K562 (cell line): ENCODE measurements at regions not wholly inside any gene's neighbourhood (a gene's known extent, or its start where the extent isn't known, plus 50 kb on each side); places are given as distances from the start of the nearest gene placed in this dataset.

Experiments
- CBFA2T2 ChIP-seq: fragments of 450-650 bp; conservative IDR thresholded peaks from 2 replicates; pipeline ENCODE4 v1.6.1; 2017; ENCODE audit warnings: mild to moderate bottlenecking
- CCNT2 ChIP-seq: IDR thresholded peaks from 2 replicates; pipeline ENCODE4 v1.6.1; 2011; ENCODE audit warnings: borderline replicate concordance, low read depth, mild to moderate bottlenecking, moderate library complexity, mixed read lengths, low read length; ENCODE audit not compliant: insufficient read length; ENCODE audit errors: extremely low read depth
- ETV5 ChIP-seq: sonication (generic); formaldehyde crosslinking; IDR thresholded peaks from 2 replicates; pipeline ENCODE4 v1.4.0; 2020; ENCODE audit warnings: low read depth, mild to moderate bottlenecking, missing genetic modification reagents
- L3MBTL2 ChIP-seq: fragments of 450-650 bp; IDR thresholded peaks from 2 replicates; pipeline ENCODE4 v1.6.1; 2016; ENCODE audit warnings: mild to moderate bottlenecking, moderate library complexity
- NFIC ChIP-seq: fragments of 450-650 bp; IDR thresholded peaks from 2 replicates; pipeline ENCODE4 v1.6.1; 2017; ENCODE audit warnings: mild to moderate bottlenecking, inconsistent platforms
- PHF21A ChIP-seq: fragments of 450-650 bp; IDR thresholded peaks from 2 replicates; pipeline ENCODE4 v1.6.1; 2017; ENCODE audit warnings: low read depth, borderline replicate concordance
- RBM17 ChIP-seq: fragments of 200-400 bp; formaldehyde crosslinking; IDR thresholded peaks from 2 replicates; pipeline ENCODE4 v1.6.1; 2017; ENCODE audit warnings: low read depth, mild to moderate bottlenecking, low read length, borderline replicate concordance
- SMARCA4 ChIP-seq: fragments of 450-650 bp; IDR thresholded peaks from 2 replicates; pipeline ENCODE4 v1.6.1; 2016
- TAL1 ChIP-seq: fragments of 450-650 bp; IDR thresholded peaks from 2 replicates; pipeline ENCODE4 v1.6.1; 2016; ENCODE audit warnings: mild to moderate bottlenecking
- TCF3 ChIP-seq: sonication (generic); formaldehyde crosslinking; IDR thresholded peaks from 2 replicates; pipeline ENCODE4 v1.4.0; 2020; ENCODE audit warnings: mild to moderate bottlenecking, missing genetic modification reagents
- ZNF124 ChIP-seq: sonication (generic); formaldehyde crosslinking; IDR thresholded peaks from 2 replicates; pipeline ENCODE4 v1.8.1; 2022; ENCODE audit warnings: missing genetic modification reagents
- ZNF589 ChIP-seq: fragments of 200-800 bp; sonication (Bioruptor generic); IDR thresholded peaks from 2 replicates; pipeline ENCODE4 v1.6.1; 2016; ENCODE audit warnings: low read depth, missing genetic modification characterization, missing compliant biosample characterization
- ZNF695 ChIP-seq: fragments of 450-650 bp; formaldehyde crosslinking; IDR thresholded peaks from 2 replicates; pipeline ENCODE4 v1.4.0; 2020; ENCODE audit warnings: mild to moderate bottlenecking, moderate library complexity
- TF ChIP-seq, protein P1 (sequence below): fragments of 450-650 bp; IDR thresholded peaks from 2 replicates; pipeline ENCODE4 v1.6.1; 2016; ENCODE audit warnings: antibody characterized with exemption
- TF ChIP-seq, protein P2 (sequence below): sonication (generic); formaldehyde crosslinking; IDR thresholded peaks from 2 replicates; pipeline ENCODE4 v1.4.0; 2020; ENCODE audit warnings: mild to moderate bottlenecking, missing genetic modification reagents
- TF ChIP-seq, protein P3 (sequence below), 2 experiments: IDR thresholded peaks; 2 replicates each; pipeline ENCODE4 v1.6.1; 2012; ENCODE audit warnings: improper control_type of control experiment in 2 of 2, low read depth in 2 of 2, low read length in 2 of 2, borderline replicate concordance in 1 of 2
- TF ChIP-seq, protein P4 (sequence below), 3 experiments: IDR thresholded peaks in 2 of 3; conservative IDR thresholded peaks in 1 of 3; 2 replicates each; pipeline ENCODE4 v1.5.1; 2011 to 2012; ENCODE audit warnings: low read length in 3 of 3, mild to moderate bottlenecking in 3 of 3, control low read depth in 2 of 3, improper control_type of control experiment in 1 of 3, inconsistent platforms in 1 of 3, low read depth in 1 of 3, mixed read lengths in 1 of 3, moderate library complexity in 1 of 3; ENCODE audit not compliant: insufficient read depth in 2 of 3

DNA sequence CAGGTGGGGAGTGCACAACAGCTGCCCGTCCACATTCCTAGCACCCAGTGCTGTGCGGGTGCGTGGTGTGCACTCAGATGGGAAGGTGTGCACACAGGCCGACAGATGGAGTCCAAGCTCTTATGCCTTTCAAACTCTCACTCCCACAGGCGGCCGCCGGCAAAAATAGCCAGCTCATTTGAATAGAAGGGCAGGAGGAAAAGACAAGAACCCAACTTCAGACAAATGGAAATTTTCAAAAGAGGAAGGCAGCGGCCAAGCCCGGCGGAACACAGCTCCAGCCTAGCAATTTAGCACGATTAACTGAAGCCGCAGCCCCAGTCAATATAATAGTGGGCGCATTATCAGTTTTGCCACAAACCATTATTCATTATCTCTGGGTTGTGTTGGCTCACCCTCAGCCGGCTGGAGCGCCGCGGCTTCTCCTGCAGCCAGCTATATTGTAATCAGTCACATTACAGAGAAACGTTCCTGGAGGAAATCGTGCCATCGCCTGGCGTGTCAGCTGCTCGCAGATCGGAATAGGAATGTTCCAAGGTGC is 103.9 kb upstream of the SEC14L1 start (continued):
- TF ChIP-seq RBM17 (no peak), SMARCA4 (0 out of 2 replicates have a peak, but pooled peaks have one; percentile 17), ZNF589 (CRISPR knock-in tag) (0 out of 2 replicates have a peak, but pooled peaks have one; percentile 36), NFIC (0 out of 2 replicates have a peak, but pooled peaks have one; percentile 16), PHF21A (no peak), ZNF695 (CRISPR knock-in tag) (no peak), TAL1 (peak; percentile 23; the same call in 1 of the 2 replicates), ETV5 (CRISPR knock-in tag) (0 out of 2 replicates have a peak, but pooled peaks have one; percentile 49), L3MBTL2 (0 out of 2 replicates have a peak, but pooled peaks have one; percentile 18), TCF3 (CRISPR knock-in tag) (peak; percentile 67), ZNF124 (CRISPR knock-in tag) (no peak), CCNT2 (peak; percentile 33), CBFA2T2 (peak; percentile 66; the same call in 1 of the 2 replicates)
- TF ChIP-seq, protein P1, sequence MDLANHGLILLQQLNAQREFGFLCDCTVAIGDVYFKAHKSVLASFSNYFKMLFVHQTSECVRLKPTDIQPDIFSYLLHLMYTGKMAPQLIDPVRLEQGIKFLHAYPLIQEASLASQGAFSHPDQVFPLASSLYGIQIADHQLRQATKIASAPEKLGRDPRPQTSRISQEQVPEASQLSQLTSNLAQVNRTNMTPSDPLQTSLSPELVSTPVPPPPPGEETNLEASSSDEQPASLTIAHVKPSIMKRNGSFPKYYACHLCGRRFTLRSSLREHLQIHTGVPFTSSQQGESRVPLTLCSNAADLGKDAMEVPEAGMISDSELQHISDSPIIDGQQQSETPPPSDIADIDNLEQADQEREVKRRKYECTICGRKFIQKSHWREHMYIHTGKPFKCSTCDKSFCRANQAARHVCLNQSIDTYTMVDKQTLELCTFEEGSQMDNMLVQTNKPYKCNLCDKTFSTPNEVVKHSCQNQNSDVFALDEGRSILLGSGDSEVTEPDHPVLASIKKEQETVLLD: no peak
- TF ChIP-seq, protein P2, sequence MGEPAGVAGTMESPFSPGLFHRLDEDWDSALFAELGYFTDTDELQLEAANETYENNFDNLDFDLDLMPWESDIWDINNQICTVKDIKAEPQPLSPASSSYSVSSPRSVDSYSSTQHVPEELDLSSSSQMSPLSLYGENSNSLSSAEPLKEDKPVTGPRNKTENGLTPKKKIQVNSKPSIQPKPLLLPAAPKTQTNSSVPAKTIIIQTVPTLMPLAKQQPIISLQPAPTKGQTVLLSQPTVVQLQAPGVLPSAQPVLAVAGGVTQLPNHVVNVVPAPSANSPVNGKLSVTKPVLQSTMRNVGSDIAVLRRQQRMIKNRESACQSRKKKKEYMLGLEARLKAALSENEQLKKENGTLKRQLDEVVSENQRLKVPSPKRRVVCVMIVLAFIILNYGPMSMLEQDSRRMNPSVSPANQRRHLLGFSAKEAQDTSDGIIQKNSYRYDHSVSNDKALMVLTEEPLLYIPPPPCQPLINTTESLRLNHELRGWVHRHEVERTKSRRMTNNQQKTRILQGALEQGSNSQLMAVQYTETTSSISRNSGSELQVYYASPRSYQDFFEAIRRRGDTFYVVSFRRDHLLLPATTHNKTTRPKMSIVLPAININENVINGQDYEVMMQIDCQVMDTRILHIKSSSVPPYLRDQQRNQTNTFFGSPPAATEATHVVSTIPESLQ (CRISPR knock-in tag): 0 out of 2 replicates have a peak, but pooled peaks have one; percentile 69
- TF ChIP-seq, protein P3, sequence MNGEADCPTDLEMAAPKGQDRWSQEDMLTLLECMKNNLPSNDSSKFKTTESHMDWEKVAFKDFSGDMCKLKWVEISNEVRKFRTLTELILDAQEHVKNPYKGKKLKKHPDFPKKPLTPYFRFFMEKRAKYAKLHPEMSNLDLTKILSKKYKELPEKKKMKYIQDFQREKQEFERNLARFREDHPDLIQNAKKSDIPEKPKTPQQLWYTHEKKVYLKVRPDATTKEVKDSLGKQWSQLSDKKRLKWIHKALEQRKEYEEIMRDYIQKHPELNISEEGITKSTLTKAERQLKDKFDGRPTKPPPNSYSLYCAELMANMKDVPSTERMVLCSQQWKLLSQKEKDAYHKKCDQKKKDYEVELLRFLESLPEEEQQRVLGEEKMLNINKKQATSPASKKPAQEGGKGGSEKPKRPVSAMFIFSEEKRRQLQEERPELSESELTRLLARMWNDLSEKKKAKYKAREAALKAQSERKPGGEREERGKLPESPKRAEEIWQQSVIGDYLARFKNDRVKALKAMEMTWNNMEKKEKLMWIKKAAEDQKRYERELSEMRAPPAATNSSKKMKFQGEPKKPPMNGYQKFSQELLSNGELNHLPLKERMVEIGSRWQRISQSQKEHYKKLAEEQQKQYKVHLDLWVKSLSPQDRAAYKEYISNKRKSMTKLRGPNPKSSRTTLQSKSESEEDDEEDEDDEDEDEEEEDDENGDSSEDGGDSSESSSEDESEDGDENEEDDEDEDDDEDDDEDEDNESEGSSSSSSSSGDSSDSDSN (IDR thresholded peaks at IDR 0.05; ENCODE audit: borderline replicate concordance in 1 of 2, low read depth in 2 of 2, low read length in 2 of 2): 0 out of 4 replicates have a peak, but pooled peaks of 1 of the 2 experiments have one; percentile 26
- TF ChIP-seq, protein P4, sequence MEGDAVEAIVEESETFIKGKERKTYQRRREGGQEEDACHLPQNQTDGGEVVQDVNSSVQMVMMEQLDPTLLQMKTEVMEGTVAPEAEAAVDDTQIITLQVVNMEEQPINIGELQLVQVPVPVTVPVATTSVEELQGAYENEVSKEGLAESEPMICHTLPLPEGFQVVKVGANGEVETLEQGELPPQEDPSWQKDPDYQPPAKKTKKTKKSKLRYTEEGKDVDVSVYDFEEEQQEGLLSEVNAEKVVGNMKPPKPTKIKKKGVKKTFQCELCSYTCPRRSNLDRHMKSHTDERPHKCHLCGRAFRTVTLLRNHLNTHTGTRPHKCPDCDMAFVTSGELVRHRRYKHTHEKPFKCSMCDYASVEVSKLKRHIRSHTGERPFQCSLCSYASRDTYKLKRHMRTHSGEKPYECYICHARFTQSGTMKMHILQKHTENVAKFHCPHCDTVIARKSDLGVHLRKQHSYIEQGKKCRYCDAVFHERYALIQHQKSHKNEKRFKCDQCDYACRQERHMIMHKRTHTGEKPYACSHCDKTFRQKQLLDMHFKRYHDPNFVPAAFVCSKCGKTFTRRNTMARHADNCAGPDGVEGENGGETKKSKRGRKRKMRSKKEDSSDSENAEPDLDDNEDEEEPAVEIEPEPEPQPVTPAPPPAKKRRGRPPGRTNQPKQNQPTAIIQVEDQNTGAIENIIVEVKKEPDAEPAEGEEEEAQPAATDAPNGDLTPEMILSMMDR (IDR thresholded peaks at IDR 0.05 in 2 of 3, conservative IDR thresholded peaks at IDR 0.05 in 1 of 3; ENCODE audit: insufficient read depth in 2 of 3, low read depth in 1 of 3, low read length in 3 of 3): peak; percentile 37 to 52 (median 43)
